HG03097 (cell line): ENCODE measurements at regions not wholly inside any gene's neighbourhood (a gene's known extent, or its start where the extent isn't known, plus 50 kb on each side); places are given as distances from the start of the nearest gene placed in this dataset.

Source experiments
- ATAC-seq: cut with Tn5 transposase; IDR thresholded peaks from one replicate; pipeline ENCODE4 v1.9.1; 2021; ENCODE audit not compliant: unreplicated experiment, low FRiP score

- no peak for ATAC-seq
These were observed 763.7 kb upstream of the PHF14 start for GRCh38 chr7:10210000-10210399.

GRCh38 chr7:10211016-10211415 lies 762.7 kb upstream of the PHF14 start:
- ATAC-seq, result no peak

- ATAC-seq, result no peak
These were observed 761.8 kb upstream of the PHF14 start for GRCh38 chr7:10211861-10212260.

GRCh38 chr7:10212649-10213048 lies 761.0 kb upstream of the PHF14 start:
- ATAC-seq, result no peak

- ATAC-seq, result no peak
These were observed 757.2 kb upstream of the PHF14 start for GRCh38 chr7:10216462-10216861.

- no peak for ATAC-seq
These were observed 752.6 kb upstream of the PHF14 start for GRCh38 chr7:10221084-10221483.

- ATAC-seq, result no peak
These were observed 750.7 kb upstream of the PHF14 start for GRCh38 chr7:10222976-10223375.

- ATAC-seq, result no peak
These were observed 748.4 kb upstream of the PHF14 start for GRCh38 chr7:10225275-10225674.

- ATAC-seq, result no peak
These were observed 736.4 kb upstream of the PHF14 start for GRCh38 chr7:10237306-10237705.

GRCh38 chr7:10238641-10239040 lies 735.0 kb upstream of the PHF14 start:
- ATAC-seq, result no peak

- ATAC-seq, result no peak
These were observed 733.9 kb upstream of the PHF14 start for GRCh38 chr7:10239695-10240345.

- no peak for ATAC-seq
These were observed 728.3 kb upstream of the PHF14 start for GRCh38 chr7:10245406-10245805.

- ATAC-seq, result no peak
These were observed 716.2 kb upstream of the PHF14 start for GRCh38 chr7:10257438-10257837.

- ATAC-seq, result no peak
These were observed 706.7 kb upstream of the PHF14 start for GRCh38 chr7:10266976-10267375.

GRCh38 chr7:10268034-10268433 lies 705.6 kb upstream of the PHF14 start:
- no peak for ATAC-seq

- ATAC-seq, result no peak
These were observed 690.8 kb upstream of the PHF14 start for GRCh38 chr7:10282909-10283308.

- no peak for ATAC-seq
These were observed 689.7 kb upstream of the PHF14 start for GRCh38 chr7:10284001-10284400.

- ATAC-seq, result no peak
These were observed 674.3 kb upstream of the PHF14 start for GRCh38 chr7:10299384-10299783.

GRCh38 chr7:10300577-10300976 lies 673.1 kb upstream of the PHF14 start:
- ATAC-seq, result no peak

- ATAC-seq, result no peak
These were observed 665.4 kb upstream of the PHF14 start for GRCh38 chr7:10308276-10308675.

- no peak for ATAC-seq
These were observed 660.7 kb upstream of the PHF14 start for GRCh38 chr7:10312942-10313341.

GRCh38 chr7:10315881-10316280 lies 657.8 kb upstream of the PHF14 start:
- ATAC-seq, result no peak

- no peak for ATAC-seq
These were observed 657.2 kb upstream of the PHF14 start for GRCh38 chr7:10316488-10316887.
